ENCODE measurements at regions not wholly inside any gene's neighbourhood (a gene's known extent, or its start where the extent isn't known, plus 50 kb on each side); places are given as distances from the start of the nearest gene placed in this dataset.

DNA sequence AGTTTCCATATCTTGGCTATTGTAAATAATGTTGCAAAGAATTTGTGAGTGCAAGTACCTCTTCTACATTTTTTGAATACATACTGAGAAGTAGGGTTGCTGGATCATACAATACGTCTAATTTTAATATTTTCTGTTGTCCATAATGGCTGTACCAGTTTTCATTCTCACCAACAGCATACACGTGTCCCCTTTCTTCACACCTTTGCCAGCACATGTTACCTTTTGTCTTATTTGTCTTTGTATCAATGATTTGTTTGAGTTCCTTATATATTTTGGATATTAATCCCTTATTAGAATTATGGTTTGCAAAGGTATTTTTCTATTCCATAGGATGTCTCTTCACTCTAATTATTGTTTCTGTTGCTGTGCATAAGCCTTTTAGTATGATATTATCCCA is 904.3 kb downstream of the METTL15 start:
- Mint-ChIP-seq H3K36me3 (no peaks in the 10 kb centered on the region), H3K4me1 (no peaks in the 10 kb centered on the region)

DNA sequence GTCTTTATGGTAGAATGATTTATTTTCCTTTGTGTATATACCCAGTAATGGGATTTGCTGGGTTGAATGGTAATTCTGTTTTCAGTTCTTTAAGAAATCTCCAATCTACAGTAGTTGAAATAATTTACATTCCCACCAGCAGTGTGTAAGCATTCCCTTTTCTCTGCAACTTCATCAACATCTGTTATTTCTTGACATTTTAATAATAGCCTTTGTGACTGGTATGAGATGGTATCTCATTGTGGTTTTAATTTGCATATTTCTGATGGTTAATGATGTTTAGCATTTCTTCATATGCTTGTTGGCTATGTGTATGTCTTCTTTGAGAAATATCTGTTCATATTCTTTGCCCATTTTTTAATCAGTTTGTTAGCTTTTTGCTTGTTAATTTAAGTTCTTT is 901.2 kb downstream of the METTL15 start:
- Mint-ChIP-seq H3K27ac (no peak overlapping the region), H3K9me3 (peaks cover 21% of the 10 kb centered on the region), H3K27me3 (no peaks in the 10 kb centered on the region), H3K36me3 (no peaks in the 10 kb centered on the region), H3K4me1 (no peaks in the 10 kb centered on the region), H3K4me3 (no peak overlapping the region)

More for the DNA sequence above, 904.3 kb downstream of the METTL15 start:
- Mint-ChIP-seq H3K4me3 (no peak overlapping the region), H3K27me3 (no peaks in the 10 kb centered on the region), H3K27ac (no peak overlapping the region), H3K9me3 (peaks cover 19% of the 10 kb centered on the region)

DNA sequence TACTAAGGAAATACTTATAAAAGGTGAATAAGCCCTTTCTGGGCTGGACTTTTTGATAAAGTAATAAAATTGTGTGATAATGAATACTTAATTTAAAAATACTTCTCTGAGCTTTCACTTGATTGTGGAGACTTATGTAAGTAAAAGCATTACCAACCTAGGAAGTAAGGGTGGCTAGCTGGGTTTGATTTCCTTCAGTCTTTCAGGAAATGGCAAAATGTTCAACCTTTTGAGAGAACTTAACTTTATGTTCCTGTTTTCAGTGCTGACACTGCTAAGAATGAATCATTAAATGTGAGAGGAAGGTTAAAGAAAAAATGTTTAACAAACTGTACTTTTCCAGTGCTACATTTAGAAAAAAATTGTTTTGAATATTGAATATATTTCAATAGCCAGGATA is 900.3 kb downstream of the METTL15 start:
- H3K27ac Mint-ChIP-seq: no peak overlapping the region
- no peak overlapping the region for H3K4me3 Mint-ChIP-seq
- H3K36me3 Mint-ChIP-seq: no peaks in the 10 kb centered on the region
- no peaks in the 10 kb centered on the region for H3K4me1 Mint-ChIP-seq
- H3K27me3 Mint-ChIP-seq: no peaks in the 10 kb centered on the region
- H3K9me3 Mint-ChIP-seq: peaks cover 25% of the 10 kb centered on the region

DNA sequence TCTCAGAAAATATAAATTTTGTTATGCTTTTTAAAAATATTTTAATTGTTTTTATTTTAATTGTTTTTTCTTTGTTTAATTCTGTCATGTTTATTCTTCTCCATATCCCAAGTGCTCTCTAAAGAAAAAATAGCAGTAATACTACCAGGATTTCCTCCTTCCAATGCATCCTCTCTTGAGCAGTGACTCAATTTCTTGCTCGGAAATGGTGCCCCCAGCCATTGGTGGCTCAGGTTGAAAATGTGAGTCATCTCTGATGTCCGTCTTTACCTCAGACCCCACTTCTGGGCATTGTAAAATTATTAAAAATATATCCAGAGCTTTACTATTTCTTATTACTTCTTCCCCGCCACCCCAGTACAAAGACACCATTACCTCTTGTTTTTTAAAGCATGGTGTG is 898.5 kb downstream of the METTL15 start:
- Mint-ChIP-seq H3K4me3 (no peak overlapping the region), H3K27me3 (no peaks in the 10 kb centered on the region), H3K36me3 (no peaks in the 10 kb centered on the region), H3K4me1 (no peaks in the 10 kb centered on the region), H3K27ac (no peak overlapping the region), H3K9me3 (peaks cover 17% of the 10 kb centered on the region)

DNA sequence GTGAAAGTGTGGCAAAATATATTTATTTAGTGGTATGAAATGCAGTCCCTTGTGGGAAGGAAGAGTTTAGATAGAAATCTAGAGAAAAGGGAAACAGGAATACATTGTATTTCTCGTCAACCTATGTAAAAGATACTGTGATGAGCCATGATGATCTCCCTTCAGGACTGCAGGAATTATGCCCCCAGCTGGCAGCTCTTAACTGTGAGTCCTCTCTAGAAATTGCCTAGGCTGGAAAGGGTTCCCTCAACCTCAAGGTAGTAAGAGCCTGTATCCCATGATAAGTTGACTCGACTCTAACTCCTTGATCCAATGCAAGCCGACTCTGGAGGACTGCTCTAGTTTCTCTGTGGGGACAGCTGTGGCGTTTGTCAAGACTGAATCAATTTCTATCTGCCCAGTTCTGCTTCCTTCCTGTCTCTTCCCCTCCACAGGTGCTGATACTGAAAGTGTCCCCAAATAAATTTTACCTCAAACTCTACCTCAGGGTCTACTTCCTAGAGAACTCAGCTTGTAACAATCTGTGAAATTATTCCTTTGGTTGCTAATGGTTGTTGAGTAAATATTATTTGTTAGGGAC is 897.3 kb downstream of the METTL15 start:
- Mint-ChIP-seq H3K4me3 (no peak overlapping the region), H3K27me3 (no peaks in the 10 kb centered on the region), H3K36me3 (no peaks in the 10 kb centered on the region), H3K27ac (no peak overlapping the region), H3K9me3 (peaks cover 17% of the 10 kb centered on the region), H3K4me1 (no peaks in the 10 kb centered on the region)

DNA sequence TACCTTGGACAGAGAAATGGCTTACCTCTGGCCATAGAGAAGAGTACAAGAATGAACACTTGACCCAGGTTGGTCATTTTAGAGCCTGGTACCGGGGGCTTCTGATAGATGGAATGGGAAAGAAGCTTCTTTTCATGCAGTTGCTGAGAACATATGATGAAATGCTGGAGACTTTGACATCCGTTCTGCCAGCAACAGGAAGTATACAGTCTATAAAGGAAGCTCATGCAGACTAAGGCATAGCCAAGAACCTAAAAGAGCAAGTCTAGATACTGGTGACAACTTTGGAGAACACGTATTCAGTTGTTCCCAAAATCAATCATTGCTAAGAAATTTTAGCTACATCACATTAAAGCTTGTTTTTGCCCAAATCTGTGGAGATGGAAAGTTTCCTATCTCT is 894.6 kb downstream of the METTL15 start:
- Mint-ChIP-seq H3K27me3 (no peaks in the 10 kb centered on the region), H3K4me1 (no peaks in the 10 kb centered on the region), H3K4me3 (no peak overlapping the region), H3K36me3 (no peaks in the 10 kb centered on the region), H3K27ac (no peak overlapping the region), H3K9me3 (peaks cover 16% of the 10 kb centered on the region)

DNA sequence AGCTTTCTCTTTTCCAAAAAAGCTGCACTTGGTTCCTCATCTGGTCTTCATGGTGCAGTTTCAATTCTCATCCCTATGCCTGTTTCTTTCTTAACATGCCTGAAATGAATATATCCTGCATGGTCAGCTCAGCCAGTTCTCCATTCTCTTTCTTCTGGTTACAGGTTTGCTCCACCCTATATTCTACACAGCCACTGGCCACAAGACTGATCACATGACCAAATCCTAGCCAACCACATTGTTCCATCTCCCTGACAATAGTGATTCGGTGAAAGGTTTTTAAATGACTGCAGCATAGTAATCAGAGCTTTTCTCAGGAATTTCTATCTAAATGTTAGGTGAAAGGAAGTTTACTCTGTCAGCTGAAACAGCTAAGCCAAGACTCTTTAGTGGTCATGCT is 891.4 kb downstream of the METTL15 start:
- Mint-ChIP-seq H3K27ac (no peak overlapping the region), H3K4me1 (no peaks in the 10 kb centered on the region), H3K4me3 (no peak overlapping the region), H3K27me3 (no peaks in the 10 kb centered on the region), H3K36me3 (no peaks in the 10 kb centered on the region), H3K9me3 (peaks cover 11% of the 10 kb centered on the region)

DNA sequence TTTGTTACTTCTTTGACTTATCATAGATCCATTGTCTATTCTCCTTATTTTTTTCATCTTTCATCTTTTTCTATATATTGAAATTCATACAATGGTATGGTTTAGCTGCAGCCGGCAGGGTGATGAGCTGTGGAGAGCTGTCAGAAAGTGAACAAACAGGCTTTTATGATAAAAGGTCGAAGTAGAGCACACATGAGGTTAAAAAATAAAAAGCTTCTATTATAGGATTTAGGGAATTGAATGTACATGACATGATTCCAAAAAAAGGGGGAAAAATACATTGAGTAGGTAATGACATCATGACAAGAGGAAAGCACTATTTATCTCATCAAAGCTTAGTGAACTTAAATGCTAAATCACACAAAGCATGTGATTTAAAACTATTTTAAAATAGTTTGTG is 884.8 kb downstream of the METTL15 start:
- Mint-ChIP-seq H3K4me3 (no peak overlapping the region), H3K4me1 (no peaks in the 10 kb centered on the region), H3K9me3 (peaks cover 5% of the 10 kb centered on the region)

DNA sequence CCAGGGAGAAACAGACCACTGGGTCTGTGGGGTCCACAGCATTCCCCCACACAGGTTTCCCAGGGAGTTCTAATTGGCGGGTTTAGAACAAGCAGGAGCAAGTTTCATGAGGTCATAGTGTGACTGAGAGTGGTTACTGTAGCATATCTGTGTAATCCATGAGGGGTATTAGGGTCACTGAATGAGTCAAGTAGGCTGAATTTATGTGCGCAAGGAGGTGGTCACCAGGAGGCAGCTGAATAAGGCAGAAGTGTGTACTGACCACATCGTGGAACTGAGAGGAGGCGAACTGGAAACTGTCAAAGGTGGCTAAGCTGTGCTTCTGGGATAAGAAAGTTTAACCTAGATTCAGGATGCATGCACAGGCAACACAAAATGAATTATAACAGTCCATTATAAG is 876.0 kb downstream of the METTL15 start:
- no peak overlapping the region for H3K27ac Mint-ChIP-seq

More for the DNA sequence above, 884.8 kb downstream of the METTL15 start:
- Mint-ChIP-seq H3K27me3 (no peaks in the 10 kb centered on the region), H3K27ac (no peak overlapping the region), H3K36me3 (no peaks in the 10 kb centered on the region)

DNA sequence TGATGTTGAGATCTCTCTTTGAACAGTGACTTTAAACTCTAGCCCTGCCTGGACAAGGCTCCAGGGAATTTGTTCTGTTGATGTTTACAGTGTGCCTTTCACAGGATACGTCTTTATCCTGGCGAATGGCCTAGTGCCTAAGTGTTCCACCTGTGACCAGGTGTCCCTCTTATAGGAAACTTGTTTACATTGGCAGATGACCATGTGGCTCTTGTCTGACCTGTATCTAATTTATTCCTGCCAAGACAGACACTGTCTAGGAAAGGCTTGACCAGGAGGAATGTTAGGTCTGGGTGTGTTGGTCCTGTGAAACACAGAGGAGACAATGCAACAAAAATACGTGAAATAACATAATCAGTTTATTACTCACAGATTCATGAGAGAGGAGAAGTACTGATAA is 875.6 kb downstream of the METTL15 start:
- Mint-ChIP-seq H3K9me3 (peaks cover 7% of the 10 kb centered on the region), H3K27me3 (no peaks in the 10 kb centered on the region), H3K4me1 (no peaks in the 10 kb centered on the region), H3K27ac (no peak overlapping the region), H3K4me3 (no peak overlapping the region), H3K36me3 (no peaks in the 10 kb centered on the region)

More for the DNA sequence above, 876.0 kb downstream of the METTL15 start:
- Mint-ChIP-seq H3K27me3 (no peaks in the 10 kb centered on the region), H3K4me1 (no peaks in the 10 kb centered on the region), H3K4me3 (no peak overlapping the region), H3K36me3 (no peaks in the 10 kb centered on the region), H3K9me3 (peaks cover 7% of the 10 kb centered on the region)

DNA sequence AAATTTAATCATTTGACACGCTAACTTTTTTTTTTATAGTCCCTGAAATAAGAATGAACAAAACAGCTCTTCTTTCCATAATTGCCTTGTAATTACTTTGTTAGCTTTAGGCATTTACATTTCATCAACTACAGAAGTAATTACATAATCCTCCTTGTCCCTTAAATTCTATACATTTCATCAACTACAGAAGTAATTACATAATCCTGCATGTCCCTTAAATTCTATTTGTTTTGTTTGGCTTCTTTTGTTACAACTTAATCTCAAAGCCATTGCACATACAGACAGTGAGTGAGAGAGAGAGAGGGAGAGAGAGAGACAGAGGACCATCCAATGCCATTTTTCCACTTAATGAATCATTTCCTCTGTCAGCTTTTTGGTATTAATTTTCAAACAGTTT is 873.2 kb downstream of the METTL15 start:
- no peaks in the 10 kb centered on the region for H3K27me3 Mint-ChIP-seq
- no peak overlapping the region for H3K27ac Mint-ChIP-seq
- H3K36me3 Mint-ChIP-seq: no peaks in the 10 kb centered on the region
- peaks cover 10% of the 10 kb centered on the region for H3K9me3 Mint-ChIP-seq
- H3K4me3 Mint-ChIP-seq: no peak overlapping the region
- H3K4me1 Mint-ChIP-seq: no peaks in the 10 kb centered on the region

DNA sequence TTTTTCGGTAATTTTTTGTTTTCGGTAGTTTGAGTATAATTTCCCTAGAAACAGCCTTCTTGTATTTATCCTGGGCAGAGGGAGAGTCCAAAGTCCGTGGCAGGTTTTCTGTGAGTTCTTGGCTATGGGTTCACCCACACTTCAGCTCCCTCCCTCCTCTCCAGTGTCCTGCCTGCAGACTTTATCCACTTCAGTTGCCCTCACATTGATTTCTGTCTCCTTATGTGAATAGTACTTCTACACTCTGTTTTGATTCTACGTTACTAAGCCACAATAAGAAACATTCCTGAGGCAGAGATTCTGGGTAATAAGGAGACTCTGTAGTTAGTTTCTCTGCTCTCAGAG is 868.6 kb downstream of the METTL15 start:
- Mint-ChIP-seq H3K36me3 (no peaks in the 10 kb centered on the region), H3K9me3 (peaks cover 16% of the 10 kb centered on the region), H3K27ac (no peak overlapping the region), H3K27me3 (no peaks in the 10 kb centered on the region), H3K4me1 (no peaks in the 10 kb centered on the region), H3K4me3 (no peak overlapping the region)

DNA sequence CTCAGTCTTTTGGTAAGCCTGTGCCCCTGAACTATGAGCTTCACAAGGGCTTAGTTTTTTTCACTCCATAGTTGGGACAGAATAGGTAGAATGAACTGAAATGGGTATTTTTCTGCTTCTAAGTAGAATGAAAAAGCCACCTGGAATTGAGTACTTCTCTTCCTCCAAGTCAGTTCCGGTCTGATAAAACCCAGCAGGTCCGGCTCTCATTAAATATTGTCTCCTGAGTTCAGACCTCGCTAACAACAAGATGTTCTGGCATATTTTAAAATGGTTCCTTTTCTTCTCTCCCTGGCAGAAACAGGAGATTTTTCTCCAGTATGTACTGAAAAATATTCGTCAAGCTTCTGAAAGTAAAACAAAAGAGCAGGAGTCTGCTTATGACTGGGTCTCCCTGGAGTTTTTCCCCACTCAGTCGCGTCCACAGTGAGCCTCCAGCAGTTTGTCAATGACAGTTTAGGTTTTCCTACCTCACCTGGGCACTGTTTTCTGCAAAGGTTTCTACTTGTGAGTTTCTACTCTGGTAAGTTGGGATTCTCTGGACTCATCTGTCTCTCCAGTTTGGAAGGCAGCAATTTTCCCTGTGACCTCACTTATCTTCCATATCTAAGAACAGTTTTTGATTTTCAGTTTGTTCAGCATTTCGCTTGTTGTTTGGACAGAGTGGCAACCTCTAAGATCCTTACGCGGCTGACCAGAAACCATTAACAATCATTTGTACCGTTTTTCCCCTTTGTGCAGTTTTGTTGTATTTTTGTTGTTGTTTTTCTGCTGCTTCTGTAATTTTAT is 868.0 kb downstream of the METTL15 start:
- H3K36me3 Mint-ChIP-seq: no peaks in the 10 kb centered on the region
- no peaks in the 10 kb centered on the region for H3K27me3 Mint-ChIP-seq
- no peak overlapping the region for H3K27ac Mint-ChIP-seq

DNA sequence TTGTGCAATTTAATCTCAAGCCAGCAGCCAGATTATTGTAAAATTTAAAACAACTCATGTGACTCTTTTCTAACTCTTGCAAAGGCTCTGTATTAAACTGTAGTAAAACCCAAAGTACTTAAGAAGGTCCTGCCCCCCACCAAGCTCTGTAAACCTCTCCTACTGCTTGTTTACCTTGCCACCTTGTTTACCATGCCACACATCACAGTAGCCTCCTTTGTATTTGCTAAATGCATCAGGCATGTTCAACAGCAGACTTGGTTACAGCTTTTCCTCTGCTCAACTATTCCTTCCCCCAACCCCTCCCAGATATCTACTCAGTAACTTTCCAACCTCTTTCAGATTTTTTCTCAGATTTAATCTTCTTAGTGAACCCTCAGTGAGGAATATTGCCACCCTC is 861.6 kb downstream of the METTL15 start:
- Mint-ChIP-seq H3K4me3 (no peak overlapping the region), H3K4me1 (no peaks in the 10 kb centered on the region), H3K9me3 (peaks cover 9% of the 10 kb centered on the region), H3K27me3 (no peaks in the 10 kb centered on the region), H3K27ac (no peak overlapping the region), H3K36me3 (no peaks in the 10 kb centered on the region)

More for the DNA sequence above, 868.0 kb downstream of the METTL15 start:
- Mint-ChIP-seq H3K9me3 (peaks cover 11% of the 10 kb centered on the region), H3K4me3 (no peak overlapping the region), H3K4me1 (no peaks in the 10 kb centered on the region)

DNA sequence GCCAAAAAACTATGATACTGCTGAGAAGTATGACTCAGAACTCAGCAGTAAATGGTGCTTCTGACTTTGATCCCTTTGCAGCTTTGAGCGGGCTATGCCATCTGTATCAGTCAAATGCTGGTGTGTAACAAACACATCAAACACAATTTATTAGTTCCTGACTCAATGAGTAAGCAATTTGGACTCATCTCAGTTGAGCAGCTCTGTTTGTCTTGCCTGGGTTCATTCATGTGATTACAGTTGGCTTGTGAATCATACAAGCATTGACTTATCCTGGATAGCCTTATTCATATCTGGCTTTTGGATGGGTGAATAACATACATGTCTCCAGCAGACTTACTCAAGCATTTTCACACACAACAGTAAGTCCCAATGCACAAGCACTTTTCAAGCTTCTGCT is 858.8 kb downstream of the METTL15 start:
- H3K36me3 Mint-ChIP-seq: no peaks in the 10 kb centered on the region
- no peaks in the 10 kb centered on the region for H3K4me1 Mint-ChIP-seq
- no peaks in the 10 kb centered on the region for H3K27me3 Mint-ChIP-seq
- no peak overlapping the region for H3K4me3 Mint-ChIP-seq
- peaks cover 14% of the 10 kb centered on the region for H3K9me3 Mint-ChIP-seq
- H3K27ac Mint-ChIP-seq: no peak overlapping the region

DNA sequence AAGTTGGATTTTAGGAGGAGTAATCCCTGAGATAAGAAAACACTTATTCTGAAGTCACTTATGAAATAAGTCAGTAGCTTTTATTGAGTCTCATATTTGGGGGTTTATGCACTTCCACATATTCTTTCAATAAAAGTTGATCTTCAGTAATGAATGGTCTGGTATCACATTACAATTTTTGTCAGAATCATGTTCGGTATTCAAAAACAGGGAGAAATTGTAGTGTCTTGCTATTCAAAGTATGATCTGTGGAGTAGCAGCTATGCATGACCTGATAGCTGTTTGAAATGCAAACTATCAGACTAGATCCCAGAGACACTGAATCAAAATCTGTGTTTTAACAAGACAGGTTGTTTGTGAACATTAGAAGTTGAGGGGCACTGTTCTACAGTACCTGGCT is 857.6 kb downstream of the METTL15 start:
- H3K4me3 Mint-ChIP-seq: no peak overlapping the region
- H3K4me1 Mint-ChIP-seq: no peaks in the 10 kb centered on the region
- H3K27me3 Mint-ChIP-seq: no peaks in the 10 kb centered on the region
- H3K9me3 Mint-ChIP-seq: peaks cover 14% of the 10 kb centered on the region
- no peak overlapping the region for H3K27ac Mint-ChIP-seq
- H3K36me3 Mint-ChIP-seq: no peaks in the 10 kb centered on the region

DNA sequence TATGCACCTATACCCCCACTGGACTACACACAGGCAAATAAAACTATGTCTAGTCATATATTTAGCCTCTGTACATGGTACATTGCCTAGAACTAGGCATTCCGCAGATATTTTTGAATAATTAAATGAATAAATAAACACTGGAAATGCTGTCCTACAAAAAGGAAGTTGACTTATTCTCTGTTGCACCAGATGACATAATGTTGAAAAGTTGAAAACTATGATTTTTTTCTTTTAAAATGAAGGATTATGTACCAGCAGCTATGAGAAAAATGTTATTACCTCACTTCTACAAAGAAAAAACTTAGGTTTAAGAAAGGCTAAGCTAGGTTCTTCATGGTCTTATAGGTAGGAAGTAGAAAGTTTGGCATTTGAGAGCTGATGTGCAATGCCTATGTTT is 856.6 kb downstream of the METTL15 start:
- peaks cover 8% of the 10 kb centered on the region for H3K9me3 Mint-ChIP-seq
- H3K27me3 Mint-ChIP-seq: no peaks in the 10 kb centered on the region
- no peaks in the 10 kb centered on the region for H3K36me3 Mint-ChIP-seq
- H3K4me1 Mint-ChIP-seq: no peaks in the 10 kb centered on the region
- no peak overlapping the region for H3K27ac Mint-ChIP-seq
- H3K4me3 Mint-ChIP-seq: no peak overlapping the region

All from activated naive CD4-positive, alpha-beta T cell treated with anti-CD3 and anti-CD28 coated beads, Interleukin-2, amount 50 U/mL, for 24 hours (primary cell).